NCI-H128 (cell line): ENCODE measurements at regions not wholly inside any gene's neighbourhood (a gene's known extent, or its start where the extent isn't known, plus 50 kb on each side); places are given as distances from the start of the nearest gene placed in this dataset.

Experiments used
- DNase-seq: peaks from one replicate; lab custom pipeline; 2025; ENCODE audit not compliant: unreplicated experiment; lab: John Stamatoyannopoulos, UW

DNA sequence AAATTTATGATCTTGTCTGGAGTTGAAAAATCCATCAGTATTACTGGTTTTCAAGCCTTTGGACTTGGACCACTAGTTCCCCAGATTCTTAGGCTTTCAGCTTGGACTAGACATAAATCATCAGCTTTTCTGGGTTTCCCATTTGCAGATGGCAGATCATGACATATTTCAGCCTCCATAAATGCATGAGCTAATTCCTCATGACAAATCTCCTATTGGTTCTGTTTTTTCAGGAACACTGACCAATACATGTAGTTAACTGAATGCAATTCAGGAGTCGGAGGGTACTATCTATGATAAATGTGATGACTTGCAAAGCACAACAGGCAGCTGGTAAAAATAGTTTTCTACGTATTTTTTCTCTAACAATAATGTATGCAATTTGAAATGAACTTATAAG, 635.6 kb downstream of the TRAM1L1 start:
- DNase-seq: no peak

DNA sequence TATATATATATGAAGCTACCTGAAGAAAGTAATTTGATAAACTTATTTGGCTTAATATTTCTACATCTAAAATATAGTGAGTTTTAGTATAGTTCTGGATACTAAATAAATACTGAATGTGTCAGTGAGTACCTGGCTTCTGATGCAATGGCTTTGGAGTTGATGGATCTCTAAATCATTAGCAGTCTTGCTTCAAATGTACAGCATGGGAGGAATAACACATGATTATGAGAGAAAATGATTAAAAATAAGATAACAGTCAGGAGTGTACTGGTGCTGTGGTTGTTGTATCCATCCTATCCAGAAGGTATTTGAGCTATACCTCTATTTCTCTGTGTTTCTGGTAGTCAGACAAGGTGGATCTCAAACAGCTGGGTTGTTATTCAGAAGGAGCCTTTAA, 641.3 kb downstream of the TRAM1L1 start:
- DNase-seq: no peak

DNA sequence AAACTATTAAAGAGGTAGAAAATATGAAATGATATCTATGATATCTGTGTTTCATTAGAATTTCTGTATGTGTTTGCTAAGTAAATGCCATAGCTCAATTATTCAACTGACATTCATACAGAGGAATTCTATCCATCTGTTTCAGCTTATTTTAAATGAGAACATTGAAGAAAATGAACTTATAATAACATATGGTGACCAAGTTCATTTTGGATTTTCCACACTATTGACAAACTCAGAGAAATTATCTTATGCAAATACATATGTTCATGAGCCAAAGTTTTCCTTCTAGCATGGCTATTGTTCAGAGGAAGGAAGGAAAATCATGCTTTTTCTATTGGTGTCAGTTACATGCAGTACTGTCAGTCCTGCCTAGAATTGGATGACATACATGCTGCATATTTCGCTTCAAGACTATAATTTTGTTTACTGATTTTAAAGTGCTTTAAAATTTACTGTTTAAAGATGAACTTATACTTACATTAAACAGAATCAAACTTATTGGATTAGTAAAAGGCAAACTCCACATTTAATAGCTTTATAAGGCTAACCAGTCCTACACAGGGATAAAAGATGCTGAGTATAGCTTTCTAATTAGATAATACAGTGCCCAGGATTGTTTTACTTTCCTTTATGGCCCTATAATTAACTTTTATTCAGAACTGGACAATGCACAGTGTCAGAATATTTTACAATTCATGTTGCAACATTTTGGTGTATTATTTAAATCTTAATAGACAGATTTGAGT, 646.2 kb downstream of the TRAM1L1 start:
- no peak for DNase-seq

DNA sequence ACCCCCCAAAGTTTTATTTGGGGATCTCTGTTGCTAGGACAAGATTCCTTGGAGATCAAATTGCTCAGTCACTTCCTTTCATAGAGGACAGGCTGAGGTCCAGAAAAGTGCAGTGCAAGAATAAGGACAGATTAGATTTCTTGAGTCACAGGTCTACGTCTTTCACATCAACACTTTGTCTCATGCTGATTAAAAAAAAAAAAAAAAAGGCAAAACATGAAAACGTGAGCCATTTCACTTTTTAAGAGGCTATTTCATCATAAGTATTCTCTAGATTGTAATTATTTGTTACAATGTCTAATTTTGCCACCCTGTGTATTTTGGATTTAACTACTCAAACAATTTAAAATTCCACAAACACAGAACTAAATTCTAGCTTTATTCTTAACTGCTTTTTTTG, 647.0 kb downstream of the TRAM1L1 start:
- no peak for DNase-seq

DNA sequence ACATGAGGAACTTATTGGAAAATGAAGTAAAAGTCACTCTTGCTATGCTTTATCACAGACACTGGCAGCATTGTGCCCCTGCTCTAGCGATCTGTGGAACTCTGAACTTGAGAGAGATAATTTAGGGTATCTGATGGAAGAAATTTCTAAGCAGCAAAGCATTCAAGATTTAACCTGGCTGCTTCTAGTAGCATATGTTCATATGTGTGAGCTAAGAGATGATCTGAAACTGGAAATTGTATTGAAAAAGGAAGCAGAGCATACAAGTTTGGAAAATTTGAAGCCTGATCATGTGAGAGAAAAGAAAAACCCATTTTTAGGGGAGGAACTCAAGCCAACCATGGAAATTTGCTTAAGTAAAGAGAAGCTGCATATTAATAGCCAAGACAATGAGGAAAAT, 657.7 kb downstream of the TRAM1L1 start:
- DNase-seq: no peak

DNA sequence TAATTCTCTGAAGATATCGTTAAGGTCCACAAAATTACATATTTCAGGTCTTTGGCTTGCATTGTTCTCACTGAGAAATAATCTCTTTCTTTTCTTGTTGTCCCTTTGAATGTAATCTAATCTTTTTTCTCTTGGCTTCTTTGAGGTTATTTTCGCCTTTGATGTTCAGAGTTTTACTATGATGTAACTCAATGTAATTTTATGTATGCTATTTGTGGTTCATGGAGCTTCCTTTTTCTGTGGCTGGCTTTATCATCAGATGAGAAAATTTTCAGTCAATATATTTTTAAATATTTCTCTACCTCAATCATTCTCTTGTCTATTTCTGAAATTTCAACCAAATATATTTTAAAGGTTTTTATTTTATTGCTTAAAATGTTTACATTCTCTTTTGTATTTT, 672.2 kb downstream of the TRAM1L1 start:
- no peak for DNase-seq

DNA sequence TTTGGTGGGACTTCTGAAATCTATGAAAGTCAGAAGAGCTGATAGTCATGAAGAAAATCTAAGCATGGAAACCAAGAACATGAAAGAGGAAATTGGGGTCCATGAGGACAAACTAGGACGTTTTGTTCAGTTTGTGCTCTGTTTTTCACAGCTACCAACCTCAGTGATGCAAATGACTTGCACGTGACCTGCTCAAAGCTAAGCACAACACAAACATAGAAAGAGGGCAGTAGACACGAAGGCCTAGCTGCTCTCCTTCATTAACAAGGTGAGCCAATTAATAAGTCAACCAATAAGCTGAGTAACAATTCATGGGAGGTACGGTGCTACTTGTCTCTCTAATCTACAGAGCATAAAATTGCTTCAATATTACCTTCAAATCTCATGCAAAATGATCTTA, 684.1 kb downstream of the TRAM1L1 start:
- DNase-seq: no peak

DNA sequence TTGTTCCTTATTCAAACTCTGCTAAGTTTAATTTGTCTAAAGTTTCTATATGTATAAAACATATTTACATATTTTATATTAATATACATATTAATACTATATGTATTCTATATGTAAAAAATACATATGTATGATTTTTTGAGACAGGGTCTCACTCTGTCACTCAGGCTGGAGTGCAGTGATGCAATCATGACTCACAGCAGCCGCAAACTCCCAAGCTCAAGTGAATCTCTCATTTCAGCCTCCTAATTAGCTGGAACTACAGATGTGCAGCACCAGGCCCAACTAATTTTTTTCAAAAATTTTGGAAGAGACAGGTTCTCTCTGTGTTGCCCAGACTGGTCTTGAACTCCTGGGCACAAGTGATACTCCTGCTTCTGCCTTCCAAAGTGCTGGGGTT, 684.9 kb downstream of the TRAM1L1 start:
- no peak for DNase-seq

DNA sequence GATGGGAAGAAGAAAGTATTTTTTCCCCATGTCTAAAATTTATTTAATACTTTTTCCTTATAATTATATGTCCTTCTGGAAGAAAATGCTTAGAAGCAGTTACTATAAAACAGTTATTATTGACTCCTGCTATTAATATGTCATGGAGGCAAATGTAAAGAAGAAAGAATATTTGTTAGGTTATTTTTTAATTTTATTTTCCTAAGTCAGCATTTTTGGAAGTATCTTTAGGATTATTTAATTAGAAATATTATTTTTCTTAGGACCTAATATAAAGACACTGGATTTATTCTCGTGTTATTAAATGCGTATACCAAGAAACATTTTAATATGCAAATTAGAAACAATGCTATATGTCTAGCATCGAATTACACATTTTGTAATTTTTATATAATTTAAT, 687.7 kb downstream of the TRAM1L1 start:
- no peak for DNase-seq

DNA sequence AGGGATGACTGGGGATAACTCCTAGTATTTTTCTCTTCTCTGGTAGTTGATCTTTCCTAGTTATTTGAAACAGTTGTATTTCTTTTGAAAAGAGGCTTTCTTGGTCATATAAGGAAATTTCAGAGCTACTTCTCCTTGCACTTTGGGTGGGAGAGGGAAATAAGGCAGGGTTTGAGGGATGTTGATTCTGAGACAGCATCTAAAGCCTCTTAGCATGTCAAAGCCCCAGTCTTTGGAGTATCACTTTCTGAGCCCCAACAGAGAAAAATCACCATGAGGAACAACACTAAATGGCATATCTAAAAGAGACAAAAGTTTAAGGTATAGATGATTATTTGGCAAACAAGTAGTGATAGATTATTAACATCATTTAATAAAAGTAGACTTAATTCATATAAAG, 688.1 kb downstream of the TRAM1L1 start:
- no peak for DNase-seq

DNA sequence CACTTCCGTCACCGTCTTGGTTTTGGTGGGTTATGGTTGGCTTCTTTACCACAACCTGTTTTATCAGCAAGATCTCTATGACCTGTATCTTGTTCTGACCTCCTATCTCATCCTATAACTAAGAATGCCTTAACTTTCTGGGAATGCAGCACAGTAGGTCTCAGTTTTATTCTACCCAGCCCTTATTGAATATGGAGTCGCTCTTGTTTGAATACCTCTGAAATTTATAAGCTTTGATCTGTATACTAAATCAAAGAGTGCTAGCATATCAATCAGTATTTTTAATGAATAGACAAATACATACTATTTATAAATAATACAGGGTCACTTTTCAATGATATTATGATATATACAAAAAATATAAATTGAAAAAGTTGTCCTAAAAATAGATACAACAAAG, 690.0 kb downstream of the TRAM1L1 start:
- DNase-seq: no peak

DNA sequence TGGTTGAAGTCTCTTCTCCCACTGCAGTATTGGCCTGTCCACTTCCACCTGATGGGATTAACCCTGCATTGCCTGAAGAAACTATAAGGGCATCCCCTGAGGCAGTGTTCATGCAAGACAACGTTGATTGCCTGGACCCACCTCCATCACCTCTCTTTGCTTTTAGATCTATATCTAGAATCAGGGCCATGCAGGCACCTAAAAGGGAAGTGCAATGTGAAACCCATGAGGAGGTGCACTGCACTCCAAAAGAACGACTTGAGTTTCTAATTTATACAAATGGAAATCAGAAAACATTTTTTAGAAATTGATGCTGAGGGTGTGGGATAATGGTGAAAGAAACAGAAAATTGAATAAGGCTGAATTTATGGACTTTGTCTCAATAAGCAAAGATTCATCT, 694.4 kb downstream of the TRAM1L1 start:
- no peak for DNase-seq

DNA sequence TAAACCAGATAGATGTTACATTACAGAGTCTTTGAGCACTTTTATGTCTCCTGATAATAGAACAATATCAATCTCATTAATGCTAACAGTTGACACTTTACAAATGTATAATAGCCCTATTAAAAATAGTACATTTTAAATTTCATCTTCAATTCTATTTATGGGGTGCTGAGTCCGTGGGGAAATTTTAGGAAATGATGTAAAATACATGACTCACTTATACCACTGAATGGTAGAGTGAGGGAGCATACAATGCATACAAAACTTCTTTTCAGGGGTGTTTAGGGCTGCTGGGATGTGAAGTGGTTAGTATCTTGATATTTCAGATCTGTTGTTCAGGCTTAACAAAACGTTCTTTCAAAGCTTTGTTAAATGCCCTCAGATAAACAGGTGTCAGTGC, 696.2 kb downstream of the TRAM1L1 start:
- DNase-seq: no peak

DNA sequence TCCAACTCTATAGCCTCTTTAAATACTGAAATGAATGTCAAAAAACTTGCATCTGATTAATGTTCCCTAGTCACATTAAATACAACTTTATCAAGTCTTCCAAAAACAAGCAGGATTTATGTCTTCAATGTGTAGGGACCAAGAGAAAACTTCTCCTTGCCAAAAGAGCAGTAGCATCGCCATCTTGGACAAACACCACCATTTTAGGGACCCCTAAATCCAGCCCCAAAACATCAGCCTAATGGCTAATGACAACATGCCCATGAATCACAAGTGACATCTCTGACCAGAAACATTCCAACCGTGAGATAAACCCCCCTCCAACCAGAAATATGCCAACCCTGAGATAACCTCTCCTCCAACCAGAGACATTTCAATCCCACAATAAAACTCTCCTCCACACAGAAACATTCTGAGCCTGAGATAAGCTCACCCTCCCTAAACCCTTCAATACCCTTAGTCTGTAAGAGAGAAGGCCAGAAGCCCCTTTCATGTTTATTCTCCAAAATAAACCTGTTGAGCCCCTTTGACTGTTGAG, 697.4 kb downstream of the TRAM1L1 start:
- no peak for DNase-seq

DNA sequence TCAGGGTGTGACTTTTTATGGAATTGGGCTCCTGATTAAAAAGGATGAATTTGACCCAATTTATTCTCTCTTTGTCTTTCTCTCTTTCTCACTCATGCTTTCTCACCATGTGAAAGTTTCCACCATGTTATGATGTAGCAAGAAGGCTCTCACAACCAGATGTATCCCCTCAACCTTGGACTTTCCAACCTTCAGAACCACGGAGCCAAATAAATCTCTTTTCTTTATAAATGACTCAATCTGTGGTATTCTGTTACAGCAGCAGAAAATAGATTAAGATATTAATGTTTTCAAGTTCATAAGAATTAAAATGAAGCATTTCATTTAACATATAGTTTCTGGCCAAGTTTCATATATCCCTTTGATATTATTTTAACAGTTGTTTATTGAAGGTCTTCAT, 698.5 kb downstream of the TRAM1L1 start:
- no peak for DNase-seq

DNA sequence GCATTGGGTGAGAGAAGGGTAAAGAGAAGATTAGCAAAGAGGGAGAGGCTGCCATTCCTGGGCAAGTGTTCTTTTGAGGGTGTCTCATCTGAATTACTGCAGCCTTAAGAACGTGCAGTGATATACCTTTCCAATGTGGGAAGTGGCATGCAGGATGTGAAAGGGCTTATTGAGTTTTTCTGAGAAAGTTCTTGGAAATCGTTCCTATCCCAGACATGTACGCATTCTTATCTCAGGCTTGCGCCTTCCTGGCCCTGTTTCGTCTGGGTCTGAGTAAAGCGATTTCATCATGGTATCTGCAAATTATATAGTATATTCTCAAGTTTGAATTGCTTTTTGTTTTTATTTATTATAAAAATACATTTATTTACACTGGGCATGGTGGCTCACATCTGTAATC, 699.8 kb downstream of the TRAM1L1 start:
- no peak for DNase-seq

DNA sequence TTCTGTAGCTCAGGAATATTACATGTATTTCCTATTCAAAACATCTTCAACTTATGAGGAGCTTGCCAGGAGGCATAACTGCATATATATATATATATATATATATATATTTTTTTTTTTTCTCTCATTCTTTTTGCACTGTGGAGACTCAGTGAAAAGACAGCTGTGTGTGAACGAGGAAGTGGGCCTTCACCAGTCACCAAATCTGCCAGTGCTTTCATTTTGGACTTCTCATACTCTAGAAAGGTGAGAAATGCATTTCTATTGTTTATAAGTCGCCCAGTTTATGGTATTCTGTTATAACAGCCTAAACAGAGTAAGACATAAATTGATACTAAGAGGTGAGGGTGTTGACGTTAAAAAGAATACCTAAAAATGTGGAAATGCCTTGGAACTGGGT, 710.6 kb downstream of the TRAM1L1 start:
- no peak for DNase-seq

DNA sequence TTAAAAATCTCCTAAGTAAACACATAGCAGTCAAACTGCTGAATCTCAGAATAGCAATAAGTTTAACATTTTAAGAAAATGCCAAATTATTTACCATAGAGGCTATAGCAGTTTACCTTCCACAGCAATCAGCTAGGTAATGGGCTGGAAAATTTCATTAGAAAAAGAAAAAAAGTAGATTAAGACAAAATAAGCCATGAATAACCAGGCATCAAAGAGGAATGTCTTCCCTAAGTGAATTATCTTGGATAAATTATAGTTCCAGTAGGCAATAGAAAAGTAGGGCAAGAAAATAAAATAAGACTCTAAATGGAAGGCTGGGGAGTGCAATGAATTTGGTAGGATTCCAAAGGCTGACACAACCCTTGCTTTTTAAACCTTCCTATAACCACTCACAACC, 722.8 kb downstream of the TRAM1L1 start:
- no peak for DNase-seq

DNA sequence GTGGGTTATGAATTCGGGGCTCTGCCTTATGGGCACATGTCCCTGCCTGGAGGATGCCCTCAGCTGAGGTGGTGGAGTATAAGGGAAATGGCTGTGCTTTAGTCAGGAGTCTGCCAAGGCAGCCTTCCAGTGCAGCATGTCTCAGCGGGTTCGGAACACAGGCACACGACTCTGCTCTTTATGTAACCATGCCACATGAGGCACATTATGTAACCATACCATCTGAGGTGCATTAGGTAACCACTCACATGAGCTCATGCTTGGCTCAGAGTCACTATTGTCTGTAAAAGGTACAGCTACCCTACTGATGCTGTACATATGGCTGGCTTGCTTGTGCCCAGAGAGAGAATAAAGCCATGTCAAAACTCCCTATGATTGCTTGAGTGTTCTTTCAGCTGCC, 723.6 kb downstream of the TRAM1L1 start:
- no peak for DNase-seq

DNA sequence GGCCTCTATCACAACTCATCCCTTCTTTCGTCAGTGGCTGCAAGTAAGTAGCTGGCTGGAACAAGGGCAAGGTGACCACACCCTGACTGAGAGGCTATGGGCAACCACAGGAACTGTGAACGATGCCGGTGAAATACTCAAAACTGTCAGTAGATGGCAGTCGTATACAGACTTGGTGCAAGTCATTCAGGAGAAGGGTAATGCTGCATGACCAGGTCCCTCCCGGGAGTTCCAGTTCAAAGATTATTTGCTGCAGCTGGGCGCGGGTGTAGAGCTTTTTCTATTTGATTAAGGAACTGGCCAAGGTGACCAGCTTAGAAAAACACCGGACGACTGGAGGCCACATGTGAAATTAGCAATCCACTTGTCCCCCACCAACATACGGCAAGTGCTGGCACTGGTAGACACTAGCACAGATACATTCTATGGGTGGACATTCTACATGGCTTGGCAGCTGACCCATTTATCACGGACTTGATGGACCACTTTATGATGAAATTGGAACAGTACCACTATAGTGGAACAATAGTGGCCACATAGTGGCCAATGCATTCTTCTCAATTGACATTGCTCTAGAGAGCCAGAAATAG, 726.6 kb downstream of the TRAM1L1 start:
- no peak for DNase-seq

DNA sequence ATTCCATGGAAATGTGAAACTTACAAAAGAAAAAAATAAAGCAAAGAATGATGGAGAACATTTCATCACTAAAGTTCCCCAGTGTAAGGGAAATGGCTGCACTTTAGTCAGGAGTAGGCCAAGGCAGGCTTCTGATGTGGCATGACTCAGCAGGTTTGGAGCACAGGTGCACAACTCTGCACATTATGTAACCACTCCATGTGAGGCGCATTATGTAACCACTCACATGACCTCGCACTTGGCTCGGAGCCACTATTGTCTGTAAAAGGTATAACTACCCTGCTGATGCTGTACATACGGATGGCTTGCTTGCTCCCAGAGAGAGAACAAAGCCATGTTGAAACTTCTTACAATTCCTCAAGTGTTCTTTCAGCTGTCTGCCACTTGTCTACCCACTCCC, 727.6 kb downstream of the TRAM1L1 start:
- no peak for DNase-seq

DNA sequence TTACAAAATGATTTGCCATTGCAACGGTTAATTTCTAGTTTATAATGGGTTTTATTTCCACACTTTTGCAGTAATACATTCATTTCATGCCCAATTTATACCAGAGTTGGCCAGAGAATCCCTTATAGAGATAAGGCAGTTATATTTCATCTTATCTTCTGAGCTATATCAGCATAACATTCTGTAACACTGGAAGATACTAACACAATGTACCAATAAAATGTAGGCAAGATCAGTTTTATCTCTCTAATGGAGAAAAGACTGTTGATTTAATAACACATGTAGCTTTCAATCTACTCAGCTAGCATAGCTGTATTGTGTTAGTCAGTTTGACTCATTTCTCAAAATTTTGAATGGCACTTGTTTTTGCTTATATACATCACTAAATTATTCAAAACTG, 738.6 kb downstream of the TRAM1L1 start:
- DNase-seq: no peak

DNA sequence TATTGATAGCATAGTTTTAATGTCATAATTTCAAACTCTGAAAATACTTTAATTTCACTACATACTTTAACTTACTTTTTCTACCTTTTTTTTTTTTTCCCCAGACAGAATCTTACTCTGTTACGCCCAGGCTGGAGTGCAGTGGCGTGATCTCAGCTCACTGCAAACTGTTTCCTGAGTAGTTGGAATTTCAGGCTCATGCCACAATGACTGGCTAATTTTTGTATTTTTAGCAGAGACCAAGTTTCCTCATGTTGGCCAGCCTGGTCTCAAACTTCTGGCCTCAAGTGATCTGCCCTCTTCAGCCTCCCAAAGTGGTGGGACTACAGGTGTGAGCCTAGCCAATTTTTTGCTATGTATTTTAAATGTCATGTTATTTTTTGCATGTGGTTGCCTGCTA, 741.6 kb downstream of the TRAM1L1 start:
- no peak for DNase-seq
